ENCODE measurements at regions not wholly inside any gene's neighbourhood (a gene's known extent, or its start where the extent isn't known, plus 50 kb on each side); places are given as distances from the start of the nearest gene placed in this dataset.

GRCh38 chr16:7089751-7090150, 242.9 kb upstream of the RBFOX1 start:
- no peak for DNase-seq

GRCh38 chr16:7088711-7089110, 243.9 kb upstream of the RBFOX1 start:
- no peak for DNase-seq

- DNase-seq: no peak
Measured at GRCh38 chr16:7086822-7087616, 245.6 kb upstream of the RBFOX1 start.

GRCh38 chr16:7085776-7086175, 246.9 kb upstream of the RBFOX1 start:
- DNase-seq: no peak

- DNase-seq: no peak
Measured at GRCh38 chr16:7083096-7083495, 249.5 kb upstream of the RBFOX1 start.

GRCh38 chr16:7077636-7078035, 255.0 kb upstream of the RBFOX1 start:
- no peak for DNase-seq

- no peak for DNase-seq
Measured at GRCh38 chr16:7074715-7075114, 257.9 kb upstream of the RBFOX1 start.

GRCh38 chr16:7057458-7057857, 275.2 kb upstream of the RBFOX1 start:
- DNase-seq: no peak

- no peak for DNase-seq
Measured at GRCh38 chr16:7055443-7055842, 277.2 kb upstream of the RBFOX1 start.

GRCh38 chr16:7051591-7052349, 280.9 kb upstream of the RBFOX1 start:
- DNase-seq: no peak

- no peak for DNase-seq
Measured at GRCh38 chr16:7044331-7044730, 288.3 kb upstream of the RBFOX1 start.

- DNase-seq: no peak
Measured at GRCh38 chr16:7038475-7038874, 294.2 kb upstream of the RBFOX1 start.

GRCh38 chr16:7037495-7037894, 295.1 kb upstream of the RBFOX1 start:
- no peak for DNase-seq

- DNase-seq: no peak
Measured at GRCh38 chr16:7031031-7031430, 301.6 kb upstream of the RBFOX1 start.

- no peak for DNase-seq
Measured at GRCh38 chr16:7027401-7027800, 305.2 kb upstream of the RBFOX1 start.

- no peak for DNase-seq
Measured at GRCh38 chr16:7026639-7027038, 306.0 kb upstream of the RBFOX1 start.

- no peak for DNase-seq
Measured at GRCh38 chr16:7025616-7026190, 306.9 kb upstream of the RBFOX1 start.

- no peak for DNase-seq
Measured at GRCh38 chr16:7021653-7022275, 310.9 kb upstream of the RBFOX1 start.

GRCh38 chr16:7017006-7017662, 315.5 kb upstream of the RBFOX1 start:
- DNase-seq: no peak

- no peak for DNase-seq
Measured at GRCh38 chr16:7014756-7015155, 317.9 kb upstream of the RBFOX1 start.

- no peak for DNase-seq
Measured at GRCh38 chr16:7013990-7014389, 318.7 kb upstream of the RBFOX1 start.

GRCh38 chr16:7004266-7004665, 328.4 kb upstream of the RBFOX1 start:
- DNase-seq: no peak

- DNase-seq: no peak
Measured at GRCh38 chr16:6993544-6993943, 339.1 kb upstream of the RBFOX1 start.

Data from activated naive CD4-positive, alpha-beta T cell treated with anti-CD3 and anti-CD28 coated beads, Interleukin-2, amount 50 U/mL, for 16 hours (primary cell).